ENCODE measurements at regions not wholly inside any gene's neighbourhood (a gene's known extent, or its start where the extent isn't known, plus 50 kb on each side); places are given as distances from the start of the nearest gene placed in this dataset.

- no peaks in the 10 kb centered on the region for H3K9me3 ChIP-seq (ENCODE audit: control insufficient read depth, insufficient read depth, low read depth, low read length)
- no peaks in the 10 kb centered on the region for H3K36me3 ChIP-seq (ENCODE audit: control insufficient read depth, insufficient read depth, low read length)
- BruUV-seq (replicated peaks): no TSS peak
- no peaks in the 10 kb centered on the region for H3K4me1 ChIP-seq (ENCODE audit: control insufficient read depth, insufficient read depth, low read length)
- no peak for TF ChIP-seq CTCF (IDR thresholded peaks at IDR 0.05)
- no peak for TF ChIP-seq REST (IDR thresholded peaks at IDR 0.05; ENCODE audit: insufficient read depth in 1 of 2, low read depth in 2 of 2, low read length in 1 of 2)
- TF ChIP-seq SIN3A (IDR thresholded peaks at IDR 0.05; ENCODE audit: borderline replicate concordance, insufficient read depth, low read depth, low read length): no peak
- no peak for TF ChIP-seq TCF7L2 (IDR thresholded peaks at IDR 0.05; ENCODE audit: low read depth, low read length)
- TF ChIP-seq POLR2AphosphoS5 (IDR thresholded peaks at IDR 0.05; ENCODE audit: low read depth, low read length): no peak
- in situ Hi-C loops (cut with HindIII; ENCODE audit: low pct_unique_long_range_greater_than_20kb, low sequenced_read_pairs) (no loop called here), intact Hi-C loops (cut with micrococcal nuclease; ENCODE audit: unreplicated experiment) (no loop called here)
- no peak overlapping the region for H3K27ac ChIP-seq (ENCODE audit: low read length)
- ATAC-seq: no peak
- no peak for DNase-seq (ENCODE audit: low read depth, low spot score)
- ChIA-PET POLR2A (no interaction called here), CTCF (no interaction called here)
- H3K27me3 ChIP-seq (ENCODE audit: control insufficient read depth, insufficient read depth, low read length): no peaks in the 10 kb centered on the region
- H3K4me3 ChIP-seq (ENCODE audit: low read depth in 2 of 2, low read length in 2 of 2): no peak overlapping the region
These were observed 125.4 kb upstream of the SPOCK3 start for GRCh38 chr4:167359711-167360110.

- Histone ChIP-seq H3K4me1 (ENCODE audit: control insufficient read depth, insufficient read depth, low read length) (no peaks in the 10 kb centered on the region), H3K4me3 (ENCODE audit: low read depth in 2 of 2, low read length in 2 of 2) (no peak overlapping the region), H3K36me3 (ENCODE audit: control insufficient read depth, insufficient read depth, low read length) (no peaks in the 10 kb centered on the region), H3K27ac (ENCODE audit: low read length) (no peak overlapping the region), H3K27me3 (ENCODE audit: control insufficient read depth, insufficient read depth, low read length) (no peaks in the 10 kb centered on the region), H3K9me3 (ENCODE audit: control insufficient read depth, insufficient read depth, low read depth, low read length) (no peaks in the 10 kb centered on the region)
- no peak for DNase-seq (ENCODE audit: low read depth, low spot score)
- BruUV-seq (replicated peaks): no TSS peak
- in situ Hi-C loops (cut with HindIII; ENCODE audit: low pct_unique_long_range_greater_than_20kb, low sequenced_read_pairs) (no loop called here), intact Hi-C loops (cut with micrococcal nuclease; ENCODE audit: unreplicated experiment) (no loop called here)
- no peak for ATAC-seq
- ChIA-PET POLR2A (no interaction called here), CTCF (no interaction called here)
- TF ChIP-seq CTCF (IDR thresholded peaks at IDR 0.05) (no peak), SIN3A (IDR thresholded peaks at IDR 0.05; ENCODE audit: borderline replicate concordance, insufficient read depth, low read depth, low read length) (no peak), TCF7L2 (IDR thresholded peaks at IDR 0.05; ENCODE audit: low read depth, low read length) (no peak), POLR2AphosphoS5 (IDR thresholded peaks at IDR 0.05; ENCODE audit: low read depth, low read length) (no peak), REST (IDR thresholded peaks at IDR 0.05; ENCODE audit: insufficient read depth in 1 of 2, low read depth in 2 of 2, low read length in 1 of 2) (no peak)
These were observed 145.0 kb upstream of the SPOCK3 start for GRCh38 chr4:167379076-167379835.

All from Panc1 (cell line).